HL-60 (cell line): ENCODE measurements at regions not wholly inside any gene's neighbourhood (a gene's known extent, or its start where the extent isn't known, plus 50 kb on each side); places are given as distances from the start of the nearest gene placed in this dataset.

ENCODE experiments used
- DNase-seq, 2 experiments: peaks; one replicate each; pipeline ENCODE4 v3.0.0-alpha.2; 2010 to 2020; ENCODE audit warnings: low read depth in 1 of 2, low spot score in 1 of 2
- H3K27ac ChIP-seq: fragments of 250-450 bp; sonication (Bioruptor Pico); replicated peaks from 2 replicates; pipeline ENCODE4 v1.5.1; 2020; ENCODE audit warnings: mild to moderate bottlenecking, moderate library complexity
- H3K27me3 ChIP-seq: fragments of 250-450 bp; sonication (Bioruptor Pico); 2 replicates; pipeline ENCODE4 v1.5.1; 2021; ENCODE audit warnings: mild to moderate bottlenecking, moderate library complexity; ENCODE audit not compliant: insufficient read depth, poor library complexity, severe bottlenecking
- H3K4me3 ChIP-seq: replicated peaks from 2 replicates; pipeline ENCODE4 v1.5.1; 2011; ENCODE audit warnings: mild to moderate bottlenecking, control low read depth, low read length; ENCODE audit not compliant: insufficient read depth
- GABPA ChIP-seq: IDR thresholded peaks from 2 replicates; pipeline ENCODE4 v1.6.1; 2012; ENCODE audit warnings: low read depth
- POLR2AphosphoS5 ChIP-seq: IDR thresholded peaks from 2 replicates; pipeline ENCODE4 v1.6.1; 2012; ENCODE audit warnings: low read depth
- SPI1 ChIP-seq: IDR thresholded peaks from 2 replicates; pipeline ENCODE4 v1.6.1; 2012; ENCODE audit warnings: low read depth, mild to moderate bottlenecking, borderline replicate concordance
- TF ChIP-seq, protein P1 (sequence below): IDR thresholded peaks from one replicate; pipeline ENCODE4 v1.5.1; 2011; ENCODE audit warnings: low read length, control low read depth, inconsistent platforms; ENCODE audit not compliant: insufficient read depth
- TF ChIP-seq, protein P2 (sequence below): IDR thresholded peaks from 2 replicates; pipeline ENCODE4 v1.6.1; 2012; ENCODE audit warnings: low read depth; ENCODE audit not compliant: insufficient replicate concordance

DNA sequence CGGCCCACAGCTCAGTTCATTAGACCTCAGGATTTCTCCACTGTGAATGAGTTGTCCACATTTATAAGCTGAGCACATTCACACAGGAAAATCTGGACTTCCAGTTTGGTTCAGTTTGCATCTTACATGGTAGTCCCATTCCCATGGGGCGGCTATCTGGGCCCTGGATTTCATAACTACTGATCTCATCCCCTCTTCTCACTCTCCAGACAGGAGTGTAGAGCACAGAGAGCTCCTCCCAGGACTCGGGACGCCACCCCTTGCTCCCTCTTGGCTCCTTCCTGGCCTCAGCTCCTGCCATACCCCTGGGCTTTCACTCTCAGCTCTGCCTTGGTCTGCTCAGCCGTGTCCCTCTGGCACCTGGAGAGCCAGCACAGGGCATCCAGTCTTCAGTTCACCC lies 117.6 kb upstream of the TCERG1L start:
- Histone ChIP-seq H3K27me3 (no peaks in the 10 kb centered on the region), H3K4me3 (no peak overlapping the region), H3K27ac (no peak overlapping the region)
- DNase-seq = no peak
- TF ChIP-seq POLR2AphosphoS5 (no peak), SPI1 (no peak), GABPA (no peak)
- TF ChIP-seq, protein P1, sequence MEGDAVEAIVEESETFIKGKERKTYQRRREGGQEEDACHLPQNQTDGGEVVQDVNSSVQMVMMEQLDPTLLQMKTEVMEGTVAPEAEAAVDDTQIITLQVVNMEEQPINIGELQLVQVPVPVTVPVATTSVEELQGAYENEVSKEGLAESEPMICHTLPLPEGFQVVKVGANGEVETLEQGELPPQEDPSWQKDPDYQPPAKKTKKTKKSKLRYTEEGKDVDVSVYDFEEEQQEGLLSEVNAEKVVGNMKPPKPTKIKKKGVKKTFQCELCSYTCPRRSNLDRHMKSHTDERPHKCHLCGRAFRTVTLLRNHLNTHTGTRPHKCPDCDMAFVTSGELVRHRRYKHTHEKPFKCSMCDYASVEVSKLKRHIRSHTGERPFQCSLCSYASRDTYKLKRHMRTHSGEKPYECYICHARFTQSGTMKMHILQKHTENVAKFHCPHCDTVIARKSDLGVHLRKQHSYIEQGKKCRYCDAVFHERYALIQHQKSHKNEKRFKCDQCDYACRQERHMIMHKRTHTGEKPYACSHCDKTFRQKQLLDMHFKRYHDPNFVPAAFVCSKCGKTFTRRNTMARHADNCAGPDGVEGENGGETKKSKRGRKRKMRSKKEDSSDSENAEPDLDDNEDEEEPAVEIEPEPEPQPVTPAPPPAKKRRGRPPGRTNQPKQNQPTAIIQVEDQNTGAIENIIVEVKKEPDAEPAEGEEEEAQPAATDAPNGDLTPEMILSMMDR = no peak
- TF ChIP-seq, protein P2, sequence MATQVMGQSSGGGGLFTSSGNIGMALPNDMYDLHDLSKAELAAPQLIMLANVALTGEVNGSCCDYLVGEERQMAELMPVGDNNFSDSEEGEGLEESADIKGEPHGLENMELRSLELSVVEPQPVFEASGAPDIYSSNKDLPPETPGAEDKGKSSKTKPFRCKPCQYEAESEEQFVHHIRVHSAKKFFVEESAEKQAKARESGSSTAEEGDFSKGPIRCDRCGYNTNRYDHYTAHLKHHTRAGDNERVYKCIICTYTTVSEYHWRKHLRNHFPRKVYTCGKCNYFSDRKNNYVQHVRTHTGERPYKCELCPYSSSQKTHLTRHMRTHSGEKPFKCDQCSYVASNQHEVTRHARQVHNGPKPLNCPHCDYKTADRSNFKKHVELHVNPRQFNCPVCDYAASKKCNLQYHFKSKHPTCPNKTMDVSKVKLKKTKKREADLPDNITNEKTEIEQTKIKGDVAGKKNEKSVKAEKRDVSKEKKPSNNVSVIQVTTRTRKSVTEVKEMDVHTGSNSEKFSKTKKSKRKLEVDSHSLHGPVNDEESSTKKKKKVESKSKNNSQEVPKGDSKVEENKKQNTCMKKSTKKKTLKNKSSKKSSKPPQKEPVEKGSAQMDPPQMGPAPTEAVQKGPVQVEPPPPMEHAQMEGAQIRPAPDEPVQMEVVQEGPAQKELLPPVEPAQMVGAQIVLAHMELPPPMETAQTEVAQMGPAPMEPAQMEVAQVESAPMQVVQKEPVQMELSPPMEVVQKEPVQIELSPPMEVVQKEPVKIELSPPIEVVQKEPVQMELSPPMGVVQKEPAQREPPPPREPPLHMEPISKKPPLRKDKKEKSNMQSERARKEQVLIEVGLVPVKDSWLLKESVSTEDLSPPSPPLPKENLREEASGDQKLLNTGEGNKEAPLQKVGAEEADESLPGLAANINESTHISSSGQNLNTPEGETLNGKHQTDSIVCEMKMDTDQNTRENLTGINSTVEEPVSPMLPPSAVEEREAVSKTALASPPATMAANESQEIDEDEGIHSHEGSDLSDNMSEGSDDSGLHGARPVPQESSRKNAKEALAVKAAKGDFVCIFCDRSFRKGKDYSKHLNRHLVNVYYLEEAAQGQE = no peak

DNA sequence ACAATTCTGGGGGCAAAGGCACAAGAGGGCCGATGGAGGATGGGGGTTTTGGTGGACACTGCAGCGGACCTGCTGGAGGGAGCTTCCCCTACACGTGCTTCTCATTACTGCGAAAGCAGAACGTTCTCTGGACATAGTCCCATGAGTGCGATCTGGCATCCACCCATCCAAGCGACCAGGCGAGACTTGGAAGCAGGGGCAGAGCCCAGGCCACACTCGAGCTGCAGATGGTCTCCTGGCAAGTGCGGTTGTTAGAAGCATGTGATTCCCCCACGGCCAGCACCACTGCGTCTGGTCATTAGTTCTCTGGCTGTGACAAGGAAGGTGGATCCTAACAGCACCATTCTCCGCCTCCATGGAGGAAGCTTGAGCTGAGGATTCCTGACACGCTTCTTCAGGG lies 118.4 kb upstream of the TCERG1L start:
- no peaks in the 10 kb centered on the region for H3K27me3 ChIP-seq
- TF ChIP-seq POLR2AphosphoS5 = no peak
- no peak overlapping the region for H3K27ac ChIP-seq
- H3K4me3 ChIP-seq = no peak overlapping the region
- DNase-seq = no peak

DNA sequence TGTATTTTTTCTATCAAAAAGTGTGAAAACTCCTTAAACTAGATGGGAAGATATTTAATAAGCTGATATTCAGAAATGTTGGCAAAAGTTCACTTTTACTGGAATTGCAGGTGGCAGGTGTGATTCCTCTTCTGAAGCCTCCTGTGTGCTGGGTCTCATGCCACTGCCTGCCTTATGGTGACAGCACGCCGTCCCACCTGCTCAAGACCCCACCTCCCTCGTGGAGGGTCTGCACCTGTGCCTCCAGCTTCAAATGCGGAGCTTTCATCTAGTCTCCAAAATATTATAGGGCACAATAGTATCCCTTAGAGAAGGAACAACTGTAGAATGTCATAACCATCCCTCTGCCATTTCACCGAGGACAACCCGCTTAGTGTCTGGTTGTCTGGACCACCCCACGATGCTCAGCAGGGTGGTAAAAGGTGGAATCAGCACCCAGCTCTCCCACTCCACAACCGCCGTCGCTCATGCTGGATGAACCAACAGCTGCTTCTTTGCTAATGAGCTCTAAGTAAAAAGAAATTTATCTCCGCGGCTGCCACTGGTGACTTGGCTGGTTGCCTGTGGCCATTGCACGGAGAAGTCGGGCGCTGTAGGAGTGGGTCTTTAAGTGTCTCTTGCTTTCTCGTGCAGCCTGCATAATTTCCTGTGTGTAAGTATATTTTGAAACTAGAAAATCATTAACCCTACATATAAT lies 119.3 kb upstream of the TCERG1L start:
- H3K4me3 ChIP-seq = no peak overlapping the region
- no peak overlapping the region for H3K27ac ChIP-seq
- TF ChIP-seq, protein P1 = no peak
- TF ChIP-seq POLR2AphosphoS5 (no peak), SPI1 (no peak), GABPA (no peak)
- TF ChIP-seq, protein P2 = no peak
- no peak for DNase-seq
- no peaks in the 10 kb centered on the region for H3K27me3 ChIP-seq

DNA sequence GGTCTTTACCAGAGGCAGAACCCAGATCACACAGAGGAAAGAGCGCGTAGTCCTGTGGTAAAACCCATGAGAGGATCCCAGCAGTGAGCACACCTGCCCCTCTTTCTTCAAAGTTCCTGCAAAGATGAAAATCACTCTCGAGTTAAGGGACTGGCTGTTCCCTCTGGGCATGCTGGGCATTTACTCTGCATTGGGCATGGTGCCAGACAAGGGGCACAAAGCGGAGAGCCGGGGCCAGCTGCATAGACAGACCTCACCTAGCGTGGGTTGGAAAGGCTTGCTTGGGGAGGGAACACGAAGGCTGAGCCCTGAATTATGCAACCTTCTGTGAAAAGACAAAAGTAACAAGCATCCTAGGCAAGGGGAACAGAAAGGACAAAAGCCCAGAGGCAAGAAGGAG lies 120.0 kb upstream of the TCERG1L start:
- Histone ChIP-seq H3K4me3 (no peak overlapping the region), H3K27me3 (no peaks in the 10 kb centered on the region), H3K27ac (no peak overlapping the region)
- no peak for DNase-seq
- TF ChIP-seq POLR2AphosphoS5 (no peak), SPI1 (no peak), GABPA (no peak)
- TF ChIP-seq, protein P2 = no peak
- TF ChIP-seq, protein P1 = no peak
